Panc1 (cell line): ENCODE measurements at regions not wholly inside any gene's neighbourhood (a gene's known extent, or its start where the extent isn't known, plus 50 kb on each side); places are given as distances from the start of the nearest gene placed in this dataset.

Experiments used
- CTCF ChIP-seq: fragments of 450-650 bp; IDR thresholded peaks from 2 replicates; pipeline ENCODE4 v1.5.1; 2017; ENCODE audit warnings: mild to moderate bottlenecking
- POLR2AphosphoS5 ChIP-seq: IDR thresholded peaks from 2 replicates; pipeline ENCODE4 v1.6.1; 2012; ENCODE audit warnings: mild to moderate bottlenecking, low read depth, low read length, moderate library complexity

GRCh38 chr18:40662898-40663437, 1292.1 kb upstream of the PIK3C3 start:
- no peak for TF ChIP-seq CTCF
- TF ChIP-seq POLR2AphosphoS5 = no peak
